Body of pancreas (tissue), 4 donors: ENCODE measurements at regions not wholly inside any gene's neighbourhood (a gene's known extent, or its start where the extent isn't known, plus 50 kb on each side); places are given as distances from the start of the nearest gene placed in this dataset.

Source experiments
- POLR2A ChIP-seq, 3 donors: fragments of 450-650 bp; IDR thresholded peaks; one replicate each; pipeline ENCODE4 v1.6.1; 2016; ENCODE audit warnings: antibody characterized with exemption in 3 of 3, mild to moderate bottlenecking in 2 of 3
- TF ChIP-seq, protein P1 (sequence below), 7 experiments: fragments of 450-650 bp in 4 of 7; fragments of 200-600 bp in 3 of 7; sonication (generic) in 3 of 7; IDR thresholded peaks; one replicate each; pipeline ENCODE4 v1.5.1; 2016 to 2019; ENCODE audit warnings: antibody characterized with exemption in 7 of 7

DNA sequence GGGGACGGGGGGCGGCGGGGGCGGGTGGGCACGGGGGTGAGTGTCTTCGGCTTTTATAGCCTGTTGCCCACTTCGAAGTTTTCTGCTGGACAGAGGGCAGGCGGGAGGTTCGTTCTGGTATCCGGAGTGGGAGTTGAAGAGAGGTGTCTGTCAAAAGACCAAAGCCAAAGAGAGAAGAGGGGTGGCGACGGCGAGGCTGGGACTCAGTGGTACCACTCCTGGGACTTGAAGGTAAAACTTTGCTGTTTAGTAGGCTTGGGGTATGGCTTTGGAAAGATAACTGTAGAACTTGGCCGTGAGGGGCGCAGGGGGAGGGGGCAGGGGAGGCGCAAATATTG, 215.8 kb upstream of the DTNA start:
- no peak for TF ChIP-seq POLR2A (IDR thresholded peaks at IDR 0.05)
- TF ChIP-seq, protein P1, sequence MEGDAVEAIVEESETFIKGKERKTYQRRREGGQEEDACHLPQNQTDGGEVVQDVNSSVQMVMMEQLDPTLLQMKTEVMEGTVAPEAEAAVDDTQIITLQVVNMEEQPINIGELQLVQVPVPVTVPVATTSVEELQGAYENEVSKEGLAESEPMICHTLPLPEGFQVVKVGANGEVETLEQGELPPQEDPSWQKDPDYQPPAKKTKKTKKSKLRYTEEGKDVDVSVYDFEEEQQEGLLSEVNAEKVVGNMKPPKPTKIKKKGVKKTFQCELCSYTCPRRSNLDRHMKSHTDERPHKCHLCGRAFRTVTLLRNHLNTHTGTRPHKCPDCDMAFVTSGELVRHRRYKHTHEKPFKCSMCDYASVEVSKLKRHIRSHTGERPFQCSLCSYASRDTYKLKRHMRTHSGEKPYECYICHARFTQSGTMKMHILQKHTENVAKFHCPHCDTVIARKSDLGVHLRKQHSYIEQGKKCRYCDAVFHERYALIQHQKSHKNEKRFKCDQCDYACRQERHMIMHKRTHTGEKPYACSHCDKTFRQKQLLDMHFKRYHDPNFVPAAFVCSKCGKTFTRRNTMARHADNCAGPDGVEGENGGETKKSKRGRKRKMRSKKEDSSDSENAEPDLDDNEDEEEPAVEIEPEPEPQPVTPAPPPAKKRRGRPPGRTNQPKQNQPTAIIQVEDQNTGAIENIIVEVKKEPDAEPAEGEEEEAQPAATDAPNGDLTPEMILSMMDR (IDR thresholded peaks at IDR 0.05), result no peak
